Brain microvascular endothelial cell (primary cell): ENCODE measurements at regions not wholly inside any gene's neighbourhood (a gene's known extent, or its start where the extent isn't known, plus 50 kb on each side); places are given as distances from the start of the nearest gene placed in this dataset.

Experiments used
- DNase-seq: peaks from one replicate; pipeline ENCODE4 v3.0.0-alpha.2; 2020
- H3K27ac ChIP-seq: fragments of 250-450 bp; sonication (Bioruptor Pico); 2 replicates; pipeline ENCODE4 v1.5.1; 2020; ENCODE audit warnings: mild to moderate bottlenecking, moderate library complexity
- H3K27me3 ChIP-seq: fragments of 250-450 bp; sonication (Bioruptor Pico); replicated peaks from 2 replicates; pipeline ENCODE4 v1.5.1; 2020; ENCODE audit warnings: mild to moderate bottlenecking
- H3K36me3 ChIP-seq: fragments of 250-450 bp; sonication (Bioruptor Pico); replicated peaks from 2 replicates; pipeline ENCODE4 v1.5.1; 2020; ENCODE audit warnings: mild to moderate bottlenecking
- H3K4me3 ChIP-seq: 2 replicates; pipeline ENCODE4 v1.5.1; 2011; ENCODE audit warnings: low read depth, mild to moderate bottlenecking, control low read depth, low read length, moderate library complexity
- CTCF ChIP-seq: IDR thresholded peaks from 2 replicates; pipeline ENCODE4 v1.5.1; 2011; ENCODE audit warnings: low read depth, mild to moderate bottlenecking, moderate library complexity, low read length, control low read depth, inconsistent platforms; ENCODE audit errors: missing control alignments
- in situ Hi-C: cut with HindIII; loops from 2 replicates; pipeline ENCODE4 v1.10.0; 2017; ENCODE audit warnings: low sequenced_read_pairs, low pct_ligation_motif_present

GRCh38 chr7:124456286-124456685 lies 309.3 kb downstream of the GPR37 start:
- TF ChIP-seq CTCF: no peak
- Histone ChIP-seq H3K27ac (no peak overlapping the region), H3K36me3 (no peaks in the 10 kb centered on the region), H3K4me3 (no peak overlapping the region), H3K27me3 (no peaks in the 10 kb centered on the region)
- in situ Hi-C loops: no loop called here
- no peak for DNase-seq

GRCh38 chr7:124452186-124452585 lies 313.4 kb downstream of the GPR37 start:
- H3K27me3 ChIP-seq: no peaks in the 10 kb centered on the region
- DNase-seq: no peak
- H3K4me3 ChIP-seq: no peak overlapping the region
- in situ Hi-C loops: no loop called here
- H3K36me3 ChIP-seq: no peaks in the 10 kb centered on the region
- TF ChIP-seq CTCF: no peak
- no peak overlapping the region for H3K27ac ChIP-seq

GRCh38 chr7:124449896-124450295 lies 315.7 kb downstream of the GPR37 start:
- no peak for DNase-seq
- in situ Hi-C loops: no loop called here
- no peaks in the 10 kb centered on the region for H3K27me3 ChIP-seq
- no peak overlapping the region for H3K27ac ChIP-seq
- TF ChIP-seq CTCF: no peak
- no peak overlapping the region for H3K4me3 ChIP-seq
- H3K36me3 ChIP-seq: no peaks in the 10 kb centered on the region

- in situ Hi-C loops: no loop called here
- H3K27ac ChIP-seq: no peak overlapping the region
- H3K4me3 ChIP-seq: no peak overlapping the region
- TF ChIP-seq CTCF: no peak
- no peaks in the 10 kb centered on the region for H3K36me3 ChIP-seq
- no peak for DNase-seq
- H3K27me3 ChIP-seq: no peaks in the 10 kb centered on the region
Observed at GRCh38 chr7:124444696-124445480, 320.7 kb downstream of the GPR37 start.

- no peak for DNase-seq
- no peak overlapping the region for H3K27ac ChIP-seq
- no peak overlapping the region for H3K4me3 ChIP-seq
- TF ChIP-seq CTCF: no peak
- in situ Hi-C loops: no loop called here
- no peaks in the 10 kb centered on the region for H3K36me3 ChIP-seq
- no peaks in the 10 kb centered on the region for H3K27me3 ChIP-seq
Observed at GRCh38 chr7:124443762-124444161, 321.8 kb downstream of the GPR37 start.

GRCh38 chr7:124440081-124440480 lies 325.5 kb downstream of the GPR37 start:
- Histone ChIP-seq H3K36me3 (no peaks in the 10 kb centered on the region), H3K27me3 (no peaks in the 10 kb centered on the region), H3K27ac (no peak overlapping the region), H3K4me3 (no peak overlapping the region)
- in situ Hi-C loops: no loop called here
- no peak for TF ChIP-seq CTCF
- DNase-seq: no peak
